IMR-90 (cell line): ENCODE measurements at regions not wholly inside any gene's neighbourhood (a gene's known extent, or its start where the extent isn't known, plus 50 kb on each side); places are given as distances from the start of the nearest gene placed in this dataset.

Source experiments
- ATAC-seq: fragments of 200-7000 bp; cut with Tn5 transposase; 2 replicates; pipeline ENCODE4 v1.9.1; 2020; ENCODE audit warnings: low read depth, mild to moderate bottlenecking, moderate library complexity
- BruUV-seq: library from RNA; stranded (reverse); fragments of 400-500 nt; replicated peaks from 2 replicates; lab custom pipeline; 2021; lab: Mats Ljungman, UMichigan
- CTCF ChIA-PET: fragments of 300-600 bp; formaldehyde crosslinking; extraction: SDS; loops from one replicate; lab custom pipeline; 2021; ENCODE audit warnings: antibody characterized with exemption; lab: Yijun Ruan, JAX
- POLR2A ChIA-PET: fragments of 300-600 bp; sonication (Branson Sonifier 250); formaldehyde crosslinking; loops from one replicate; lab custom pipeline; 2022; ENCODE audit warnings: antibody characterized with exemption; ENCODE audit not compliant: unreplicated experiment; lab: Charles Lee
- DNase-seq: peaks from one replicate; pipeline ENCODE4 v3.0.0; 2013
- H2AFZ ChIP-seq: replicated peaks from 2 replicates; pipeline ENCODE3; 2013; ENCODE audit warnings: low read length, mild to moderate bottlenecking; ENCODE audit not compliant: poor library complexity
- H2AK5ac ChIP-seq: 2 replicates; pipeline ENCODE4 v1.6.1; 2013; ENCODE audit warnings: low read depth, low read length, inconsistent platforms
- H2AK9ac ChIP-seq: replicated peaks from 2 replicates; pipeline ENCODE3; 2013; ENCODE audit warnings: mild to moderate bottlenecking, low read depth, low read length, moderate library complexity; ENCODE audit not compliant: poor library complexity
- H2BK120ac ChIP-seq: 2 replicates; pipeline ENCODE4 v1.6.1; 2013; ENCODE audit warnings: low read depth, low read length, inconsistent platforms
- H2BK15ac ChIP-seq: 3 replicates; pipeline ENCODE4 v1.6.1; 2013; ENCODE audit warnings: low read depth, low read length, inconsistent platforms
- H2BK20ac ChIP-seq: 2 replicates; pipeline ENCODE4 v1.6.1; 2013; ENCODE audit warnings: low read depth, mild to moderate bottlenecking, inconsistent platforms, low read length, moderate library complexity
- H2BK5ac ChIP-seq: 2 replicates; pipeline ENCODE4 v1.6.1; 2013; ENCODE audit warnings: mild to moderate bottlenecking, low read depth, low read length, inconsistent platforms; ENCODE audit not compliant: poor library complexity, severe bottlenecking
- H3K14ac ChIP-seq: replicated peaks from 2 replicates; pipeline ENCODE4 v1.6.1; 2013; ENCODE audit warnings: low read depth, low read length, inconsistent platforms
- H3K18ac ChIP-seq: 2 replicates; pipeline ENCODE4 v1.6.1; 2013; ENCODE audit warnings: low read depth, low read length, control low read depth
- H3K23ac ChIP-seq: 2 replicates; pipeline ENCODE4 v1.6.1; 2013; ENCODE audit warnings: low read depth, low read length, inconsistent platforms
- H3K27ac ChIP-seq: 2 replicates; pipeline ENCODE4 v1.5.1; 2013; ENCODE audit warnings: mild to moderate bottlenecking, control low read depth, low read length; ENCODE audit not compliant: insufficient read depth
- H3K27me3 ChIP-seq: 2 replicates; pipeline ENCODE4 v1.6.1; 2013; ENCODE audit warnings: low read length; ENCODE audit not compliant: control insufficient read depth, insufficient read depth
- H3K36me3 ChIP-seq: 2 replicates; pipeline ENCODE4 v1.6.1; 2013; ENCODE audit warnings: low read length, mixed read lengths; ENCODE audit not compliant: control insufficient read depth, insufficient read depth
- H3K4ac ChIP-seq: 2 replicates; pipeline ENCODE4 v1.6.1; 2013; ENCODE audit warnings: low read depth, low read length, inconsistent platforms
- H3K4me1 ChIP-seq: 2 replicates; pipeline ENCODE4 v1.6.1; 2013; ENCODE audit warnings: low read length, mixed read lengths; ENCODE audit not compliant: control insufficient read depth, insufficient read depth
- H3K4me2 ChIP-seq: 2 replicates; pipeline ENCODE4 v1.6.1; 2013; ENCODE audit warnings: low read depth, mild to moderate bottlenecking, control low read depth, low read length, moderate library complexity
- H3K4me3 ChIP-seq: 2 replicates; pipeline ENCODE4 v1.5.1; 2013; ENCODE audit warnings: low read depth, mild to moderate bottlenecking, control low read depth, low read length, moderate library complexity; ENCODE audit not compliant: insufficient read depth
- H3K56ac ChIP-seq: 2 replicates; pipeline ENCODE4 v1.6.1; 2013; ENCODE audit warnings: low read length, inconsistent platforms; ENCODE audit not compliant: insufficient read depth; ENCODE audit errors: extremely low read depth
- H3K79me1 ChIP-seq, 2 experiments: 2 replicates each; pipeline ENCODE4 v1.6.1; 2013; ENCODE audit warnings: low read length in 2 of 2, inconsistent platforms in 1 of 2, low read depth in 1 of 2
- H3K9ac ChIP-seq: 2 replicates; pipeline ENCODE4 v1.6.1; 2013; ENCODE audit warnings: low read depth, low read length, control low read depth
- H3K9me1 ChIP-seq: 2 replicates; pipeline ENCODE4 v1.6.1; 2013; ENCODE audit warnings: low read length, inconsistent platforms; ENCODE audit not compliant: insufficient read depth
- H3K9me3 ChIP-seq: 2 replicates; pipeline ENCODE4 v1.6.1; 2013; ENCODE audit warnings: low read length; ENCODE audit not compliant: control insufficient read depth, insufficient read depth
- H4K20me1 ChIP-seq: 2 replicates; pipeline ENCODE4 v1.6.1; 2013; ENCODE audit warnings: low read length, inconsistent platforms; ENCODE audit not compliant: insufficient read depth
- H4K5ac ChIP-seq: 2 replicates; pipeline ENCODE4 v1.6.1; 2013; ENCODE audit warnings: mild to moderate bottlenecking, low read depth, low read length, control low read depth
- H4K8ac ChIP-seq, 2 experiments: 2 replicates each; pipeline ENCODE4 v1.6.1; 2013; ENCODE audit warnings: low read depth in 2 of 2, low read length in 2 of 2, control low read depth in 1 of 2, inconsistent platforms in 1 of 2
- H4K91ac ChIP-seq: 2 replicates; pipeline ENCODE4 v1.6.1; 2013; ENCODE audit warnings: low read depth, low read length, inconsistent platforms; ENCODE audit not compliant: insufficient read depth
- FOS ChIP-seq: fragments of 150-350 bp; IDR thresholded peaks from 2 replicates; pipeline ENCODE4 v1.6.1; 2016; ENCODE audit warnings: low read depth, low read length
- MAZ ChIP-seq: IDR thresholded peaks from 2 replicates; pipeline ENCODE4 v1.6.1; 2012; ENCODE audit warnings: low read depth, mild to moderate bottlenecking, low read length, improper control_type of control experiment, moderate library complexity, borderline replicate concordance
- NFE2L2 ChIP-seq: fragments of 150-350 bp; IDR thresholded peaks from 2 replicates; pipeline ENCODE4 v1.6.1; 2016; ENCODE audit warnings: low read depth, mild to moderate bottlenecking, low read length
- RAD21 ChIP-seq: IDR thresholded peaks from 2 replicates; pipeline ENCODE4 v1.6.1; 2012; ENCODE audit warnings: low read length, improper control_type of control experiment
- SMC3 ChIP-seq: fragments of 150-350 bp; IDR thresholded peaks from 2 replicates; pipeline ENCODE4 v1.6.1; 2016; ENCODE audit warnings: low read depth, mild to moderate bottlenecking, antibody characterized with exemption, low read length, moderate library complexity
- WGBS, 2 experiments: methylation state at CpG; one replicate each; pipeline versions ENCODE4 v1.1.5 to v1.1.7; 2013; ENCODE audit warnings: missing lambda C conversion rate in 2 of 2; ENCODE audit not compliant: insufficient read length in 1 of 2; ENCODE audit errors: extremely low coverage in 2 of 2; 5-methylcytosine and 5-hydroxymethylcytosine counted together
- dilution Hi-C: fragments of 300-500 bp; cut with HindIII; formaldehyde crosslinking; loops from one replicate; pipeline ENCODE4 v1.14.3; 2018; ENCODE audit warnings: low sequenced_read_pairs; ENCODE audit not compliant: unreplicated experiment
- in situ Hi-C: fragments of 300-500 bp; cut with MboI; formaldehyde crosslinking; loops from 3 replicates; pipeline ENCODE4 v1.14.3; 2019; ENCODE audit warnings: low sequenced_read_pairs, inconsistent platforms, mixed read lengths
- intact Hi-C: fragments of 100-400 bp; cut with micrococcal nuclease; formaldehyde crosslinking; loops from 2 replicates; pipeline ENCODE4 v1.10.0; 2022
- TF ChIP-seq, protein P1 (sequence below): conservative IDR thresholded peaks from 2 replicates; pipeline ENCODE4 v1.5.1; 2012; ENCODE audit warnings: mild to moderate bottlenecking, low read depth, low read length, improper control_type of control experiment

DNA sequence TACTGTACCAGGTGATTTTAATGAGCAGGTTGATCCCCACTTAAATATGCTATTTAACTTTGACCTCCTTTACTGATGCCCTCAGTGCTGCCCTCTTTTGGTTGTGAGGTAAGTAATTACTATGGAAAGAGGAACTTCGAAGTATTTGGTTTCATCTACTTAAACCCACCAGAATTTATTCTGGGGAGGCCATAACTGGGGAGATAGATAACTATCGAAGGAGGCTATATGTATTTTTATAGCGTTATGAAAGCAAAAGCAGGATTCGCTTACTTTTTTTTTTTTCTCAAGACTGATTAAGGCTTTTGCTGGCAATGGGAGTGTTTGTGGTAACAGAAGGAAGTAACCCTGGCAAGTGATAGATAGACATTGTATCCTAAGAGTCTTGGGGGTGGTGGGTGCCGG, 168.9 kb upstream of the CENPW start:
- no peak overlapping the region for H3K18ac ChIP-seq
- CTCF ChIA-PET: no interaction called here
- no peak overlapping the region for H2AK9ac ChIP-seq
- no peak overlapping the region for H3K23ac ChIP-seq
- no peak overlapping the region for H4K5ac ChIP-seq
- no peak overlapping the region for H3K56ac ChIP-seq
- no peak overlapping the region for H3K4me3 ChIP-seq
- dilution Hi-C loops: no loop called here
- no peaks in the 10 kb centered on the region for H3K4me1 ChIP-seq
- H3K36me3 ChIP-seq: no peaks in the 10 kb centered on the region
- intact Hi-C loops: loop anchor here (2.0 to 10.0 kb wide), 4 partner anchors 138 to 954 kb away; no protein-coding TSS in a partner anchor
- no peak overlapping the region for H2BK20ac ChIP-seq
- 0 out of 2 replicates have a peak, but pooled peaks have one; percentile 35 for ATAC-seq
- no TSS peak for BruUV-seq
- no peak overlapping the region for H4K91ac ChIP-seq
- WGBS, 2 experiments: 53% methylated on average over 2 of the region's 5 CpGs; no CpG with 5 or more reads in 1 of the 2 experiments
- no peak overlapping the region for H3K14ac ChIP-seq
- no peak overlapping the region for H2BK5ac ChIP-seq
- H3K4ac ChIP-seq: no peak overlapping the region
- no peaks in the 10 kb centered on the region for H4K20me1 ChIP-seq
- H2BK15ac ChIP-seq: no peak overlapping the region
- in situ Hi-C loops: loop anchor here (10.0 kb wide), 1 partner anchor 136 kb away; no protein-coding TSS in a partner anchor
- no peak overlapping the region for H3K27ac ChIP-seq
- no peak overlapping the region for H3K9ac ChIP-seq
- DNase-seq: peak; percentile 26
- H3K79me1 ChIP-seq: no peaks in the 10 kb centered on the region
- no peak overlapping the region for H2BK120ac ChIP-seq
- POLR2A ChIA-PET: no interaction called here
- no peak overlapping the region for H4K8ac ChIP-seq
- peaks cover 12% of the 10 kb centered on the region for H3K27me3 ChIP-seq
- no peak overlapping the region for H2AK5ac ChIP-seq
- no peak for TF ChIP-seq MAZ
- TF ChIP-seq FOS: no peak
- TF ChIP-seq, protein P1, sequence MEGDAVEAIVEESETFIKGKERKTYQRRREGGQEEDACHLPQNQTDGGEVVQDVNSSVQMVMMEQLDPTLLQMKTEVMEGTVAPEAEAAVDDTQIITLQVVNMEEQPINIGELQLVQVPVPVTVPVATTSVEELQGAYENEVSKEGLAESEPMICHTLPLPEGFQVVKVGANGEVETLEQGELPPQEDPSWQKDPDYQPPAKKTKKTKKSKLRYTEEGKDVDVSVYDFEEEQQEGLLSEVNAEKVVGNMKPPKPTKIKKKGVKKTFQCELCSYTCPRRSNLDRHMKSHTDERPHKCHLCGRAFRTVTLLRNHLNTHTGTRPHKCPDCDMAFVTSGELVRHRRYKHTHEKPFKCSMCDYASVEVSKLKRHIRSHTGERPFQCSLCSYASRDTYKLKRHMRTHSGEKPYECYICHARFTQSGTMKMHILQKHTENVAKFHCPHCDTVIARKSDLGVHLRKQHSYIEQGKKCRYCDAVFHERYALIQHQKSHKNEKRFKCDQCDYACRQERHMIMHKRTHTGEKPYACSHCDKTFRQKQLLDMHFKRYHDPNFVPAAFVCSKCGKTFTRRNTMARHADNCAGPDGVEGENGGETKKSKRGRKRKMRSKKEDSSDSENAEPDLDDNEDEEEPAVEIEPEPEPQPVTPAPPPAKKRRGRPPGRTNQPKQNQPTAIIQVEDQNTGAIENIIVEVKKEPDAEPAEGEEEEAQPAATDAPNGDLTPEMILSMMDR: peak; percentile 49
- TF ChIP-seq RAD21: peak; percentile 38
- no peak for TF ChIP-seq NFE2L2
- TF ChIP-seq SMC3: peak; percentile 57
- no peak overlapping the region for H3K4me2 ChIP-seq
- no peaks in the 10 kb centered on the region for H3K9me1 ChIP-seq
- H3K9me3 ChIP-seq: no peaks in the 10 kb centered on the region
- H2AFZ ChIP-seq: no peak overlapping the region
